ENCODE measurements at regions not wholly inside any gene's neighbourhood (a gene's known extent, or its start where the extent isn't known, plus 50 kb on each side); places are given as distances from the start of the nearest gene placed in this dataset.
A peak's percentile ranks its signal among the peaks of the same experiment; 100 is the strongest.

DNA sequence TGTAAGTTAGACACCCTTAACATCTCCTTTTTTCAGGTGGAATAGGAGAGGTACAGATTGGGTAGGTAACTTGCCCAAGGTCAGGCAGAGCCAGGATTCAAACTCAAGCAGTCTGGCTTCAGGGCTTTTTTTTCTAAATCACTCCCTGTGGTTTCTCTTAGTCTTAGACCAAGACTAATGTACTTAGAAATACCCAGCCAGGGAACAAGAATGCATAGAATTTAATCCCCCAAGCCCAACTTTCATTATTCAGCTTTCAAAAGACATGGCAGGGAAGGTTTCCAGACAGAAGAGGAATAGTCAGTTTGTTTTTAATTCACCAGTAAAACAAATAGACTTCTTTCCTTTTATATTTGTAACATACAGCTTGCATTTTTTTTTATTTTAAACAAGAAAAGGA lies 305.2 kb upstream of the RBFOX1 start:
- Histone ChIP-seq H3K27ac (ENCODE audit: low read length) (no peak overlapping the region), H3K36me3 (ENCODE audit: low read depth, low read length) (no peaks in the 10 kb centered on the region), H2AFZ (ENCODE audit: low read length) (no peak overlapping the region), H3K9ac (ENCODE audit: low read length) (no peak overlapping the region), H3K9me2 (replicated peaks; ENCODE audit: low read length) (no peaks in the 10 kb centered on the region), H3K4me3 (ENCODE audit: low read length) (no peak overlapping the region), H3K9me3 (ENCODE audit: low read length) (no peaks in the 10 kb centered on the region), H3K27me3 (ENCODE audit: low read length) (no peaks in the 10 kb centered on the region), H3K79me2 (ENCODE audit: low read length) (no peaks in the 10 kb centered on the region), H3F3A (ENCODE audit: low read length, unreplicated experiment) (no peaks in the 10 kb centered on the region), H4K20me1 (ENCODE audit: low read length) (no peaks in the 10 kb centered on the region), H3K4me1 (ENCODE audit: insufficient read depth, low read length) (no peaks in the 10 kb centered on the region), H3K4me2 (ENCODE audit: low read length) (no peak overlapping the region)
- CTCF ChIA-PET, result no interaction called here
- intact Hi-C loops (cut with micrococcal nuclease), result no loop called here
- no peak for ATAC-seq
- no peak for DNase-seq
- POLR2A ChIA-PET (ENCODE audit: unreplicated experiment), result no interaction called here
- no peak for TF ChIP-seq EZH2phosphoT487 (IDR thresholded peaks at IDR 0.05; ENCODE audit: borderline replicate concordance, low read length)
- no peak for TF ChIP-seq CTCF (conservative IDR thresholded peaks at IDR 0.05; ENCODE audit: low read depth, low read length)
- TF ChIP-seq EZH2 (IDR thresholded peaks at IDR 0.05; ENCODE audit: low read length, unreplicated experiment), result no peak
- no TSS peak for BruUV-seq (replicated peaks)

DNA sequence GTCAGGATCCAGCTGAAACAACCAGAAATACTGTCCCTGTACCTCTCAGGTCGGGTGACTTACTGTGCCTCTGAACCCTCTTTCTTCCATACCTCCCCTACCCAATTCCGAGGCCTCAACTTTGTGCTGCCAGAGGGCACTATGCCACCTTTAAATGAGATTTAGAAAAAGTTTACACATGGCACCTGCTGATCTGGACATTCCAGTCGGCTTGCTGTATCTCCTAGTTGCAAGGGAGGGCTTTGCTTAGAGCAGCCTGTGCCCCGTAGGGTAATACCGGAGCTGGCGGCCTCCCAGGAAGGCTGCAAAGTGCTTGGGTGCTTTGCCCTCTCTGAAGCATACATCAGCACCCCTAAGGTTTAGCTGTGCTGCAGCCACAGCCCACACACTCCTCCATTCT lies 306.0 kb upstream of the RBFOX1 start:
- intact Hi-C loops (cut with micrococcal nuclease), result no loop called here
- H3K27ac ChIP-seq (ENCODE audit: low read length), result no peak overlapping the region
- no peaks in the 10 kb centered on the region for H3K4me1 ChIP-seq (ENCODE audit: insufficient read depth, low read length)
- TF ChIP-seq CTCF (conservative IDR thresholded peaks at IDR 0.05; ENCODE audit: low read depth, low read length) (no peak), EZH2phosphoT487 (IDR thresholded peaks at IDR 0.05; ENCODE audit: borderline replicate concordance, low read length) (no peak), EZH2 (IDR thresholded peaks at IDR 0.05; ENCODE audit: low read length, unreplicated experiment) (no peak)
- no peaks in the 10 kb centered on the region for H3K27me3 ChIP-seq (ENCODE audit: low read length)
- H3K9me2 ChIP-seq (replicated peaks; ENCODE audit: low read length), result no peaks in the 10 kb centered on the region
- BruUV-seq (replicated peaks), result no TSS peak
- ATAC-seq, result no peak
- H3K79me2 ChIP-seq (ENCODE audit: low read length), result no peaks in the 10 kb centered on the region
- ChIA-PET POLR2A (ENCODE audit: unreplicated experiment) (no interaction called here), CTCF (no interaction called here)
- DNase-seq, result no peak
- H3F3A ChIP-seq (ENCODE audit: low read length, unreplicated experiment), result no peaks in the 10 kb centered on the region
- H3K9ac ChIP-seq (ENCODE audit: low read length), result no peak overlapping the region
- no peaks in the 10 kb centered on the region for H3K9me3 ChIP-seq (ENCODE audit: low read length)
- H3K36me3 ChIP-seq (ENCODE audit: low read depth, low read length), result no peaks in the 10 kb centered on the region
- no peak overlapping the region for H2AFZ ChIP-seq (ENCODE audit: low read length)
- no peak overlapping the region for H3K4me3 ChIP-seq (ENCODE audit: low read length)
- H4K20me1 ChIP-seq (ENCODE audit: low read length), result no peaks in the 10 kb centered on the region
- no peak overlapping the region for H3K4me2 ChIP-seq (ENCODE audit: low read length)

- intact Hi-C loops (cut with micrococcal nuclease), result no loop called here
- TF ChIP-seq CTCF (conservative IDR thresholded peaks at IDR 0.05; ENCODE audit: low read depth, low read length) (peak; percentile 58), EZH2phosphoT487 (IDR thresholded peaks at IDR 0.05; ENCODE audit: borderline replicate concordance, low read length) (no peak)
- ChIA-PET POLR2A (ENCODE audit: unreplicated experiment) (no interaction called here), CTCF (no interaction called here)
- ATAC-seq (peak; percentile 43; the same call in 1 of the 2 replicates), DNase-seq (peak; percentile 46)
- H3K36me3 ChIP-seq (ENCODE audit: low read depth, low read length), result no peaks in the 10 kb centered on the region
- H3K79me2 ChIP-seq (ENCODE audit: low read length), result no peaks in the 10 kb centered on the region
- no peaks in the 10 kb centered on the region for H3F3A ChIP-seq (ENCODE audit: low read length, unreplicated experiment)
- no peak overlapping the region for H3K9ac ChIP-seq (ENCODE audit: low read length)
- no peaks in the 10 kb centered on the region for H3K4me1 ChIP-seq (ENCODE audit: insufficient read depth, low read length)
- H3K4me2 ChIP-seq (ENCODE audit: low read length), result no peak overlapping the region
- H3K9me3 ChIP-seq (ENCODE audit: low read length), result no peaks in the 10 kb centered on the region
- H3K9me2 ChIP-seq (replicated peaks; ENCODE audit: low read length), result no peaks in the 10 kb centered on the region
- no peak overlapping the region for H3K4me3 ChIP-seq (ENCODE audit: low read length)
- H3K27me3 ChIP-seq (ENCODE audit: low read length), result no peaks in the 10 kb centered on the region
- H2AFZ ChIP-seq (ENCODE audit: low read length), result no peak overlapping the region
- H4K20me1 ChIP-seq (ENCODE audit: low read length), result no peaks in the 10 kb centered on the region
- no TSS peak for BruUV-seq (replicated peaks)
- H3K27ac ChIP-seq (ENCODE audit: low read length), result no peak overlapping the region
Measured at GRCh38 chr16:7025616-7026190, 306.9 kb upstream of the RBFOX1 start.
